Breast epithelium (tissue), 3 donors: ENCODE measurements at regions not wholly inside any gene's neighbourhood (a gene's known extent, or its start where the extent isn't known, plus 50 kb on each side); places are given as distances from the start of the nearest gene placed in this dataset.

Source experiments
- CTCF ChIP-seq, 3 donors: fragments of 450-650 bp; IDR thresholded peaks; one replicate each; pipeline ENCODE4 v1.5.1; 2016 to 2017; ENCODE audit warnings: antibody characterized with exemption in 3 of 3, mild to moderate bottlenecking in 3 of 3, moderate library complexity in 3 of 3
- POLR2AphosphoS5 ChIP-seq, 3 donors: sonication (generic); formaldehyde crosslinking; IDR thresholded peaks; one replicate each; pipeline ENCODE4 v1.6.1; 2017; ENCODE audit warnings: antibody characterized with exemption in 3 of 3

DNA sequence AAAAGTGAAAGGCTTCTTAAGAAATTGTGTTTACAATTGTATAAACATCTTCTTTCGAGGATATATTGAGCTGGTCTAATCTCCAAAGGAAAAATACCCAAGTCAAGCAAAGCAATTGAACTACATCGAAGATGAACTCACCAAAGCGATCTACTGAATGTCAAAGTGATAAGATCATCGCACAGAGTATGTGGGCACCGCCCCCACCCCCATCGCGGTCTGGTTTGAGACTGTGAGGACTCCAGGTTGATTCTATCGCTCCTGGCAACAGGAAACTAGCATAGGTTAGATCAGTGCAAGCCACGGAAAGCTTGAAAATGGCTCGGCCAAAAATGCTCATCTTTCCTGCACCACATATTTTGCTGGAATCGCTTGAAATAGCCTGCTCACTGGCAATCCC is 133.2 kb upstream of the RPS6KA2 start:
- TF ChIP-seq CTCF (IDR thresholded peaks at IDR 0.05) (no peak), POLR2AphosphoS5 (IDR thresholded peaks at IDR 0.05) (no peak)
